IMR-90 (cell line): ENCODE measurements at regions not wholly inside any gene's neighbourhood (a gene's known extent, or its start where the extent isn't known, plus 50 kb on each side); places are given as distances from the start of the nearest gene placed in this dataset.

Experiments
- ATAC-seq: fragments of 200-7000 bp; cut with Tn5 transposase; 2 replicates; pipeline ENCODE4 v1.9.1; 2020; ENCODE audit warnings: low read depth, mild to moderate bottlenecking, moderate library complexity
- BruUV-seq: library from RNA; stranded (reverse); fragments of 400-500 nt; replicated peaks from 2 replicates; lab custom pipeline; 2021; lab: Mats Ljungman, UMichigan
- CTCF ChIA-PET: fragments of 300-600 bp; formaldehyde crosslinking; extraction: SDS; loops from one replicate; lab custom pipeline; 2021; ENCODE audit warnings: antibody characterized with exemption; lab: Yijun Ruan, JAX
- POLR2A ChIA-PET: fragments of 300-600 bp; sonication (Branson Sonifier 250); formaldehyde crosslinking; loops from one replicate; lab custom pipeline; 2022; ENCODE audit warnings: antibody characterized with exemption; ENCODE audit not compliant: unreplicated experiment; lab: Charles Lee
- DNase-seq: peaks from one replicate; pipeline ENCODE4 v3.0.0; 2013
- H2AFZ ChIP-seq: replicated peaks from 2 replicates; pipeline ENCODE3; 2013; ENCODE audit warnings: low read length, mild to moderate bottlenecking; ENCODE audit not compliant: poor library complexity
- H2AK5ac ChIP-seq: 2 replicates; pipeline ENCODE4 v1.6.1; 2013; ENCODE audit warnings: low read depth, low read length, inconsistent platforms
- H2AK9ac ChIP-seq: replicated peaks from 2 replicates; pipeline ENCODE3; 2013; ENCODE audit warnings: mild to moderate bottlenecking, low read depth, low read length, moderate library complexity; ENCODE audit not compliant: poor library complexity
- H2BK120ac ChIP-seq: 2 replicates; pipeline ENCODE4 v1.6.1; 2013; ENCODE audit warnings: low read depth, low read length, inconsistent platforms
- H2BK15ac ChIP-seq: 3 replicates; pipeline ENCODE4 v1.6.1; 2013; ENCODE audit warnings: low read depth, low read length, inconsistent platforms
- H2BK20ac ChIP-seq: 2 replicates; pipeline ENCODE4 v1.6.1; 2013; ENCODE audit warnings: low read depth, mild to moderate bottlenecking, inconsistent platforms, low read length, moderate library complexity
- H2BK5ac ChIP-seq: 2 replicates; pipeline ENCODE4 v1.6.1; 2013; ENCODE audit warnings: mild to moderate bottlenecking, low read depth, low read length, inconsistent platforms; ENCODE audit not compliant: poor library complexity, severe bottlenecking
- H3K14ac ChIP-seq: replicated peaks from 2 replicates; pipeline ENCODE4 v1.6.1; 2013; ENCODE audit warnings: low read depth, low read length, inconsistent platforms
- H3K18ac ChIP-seq: 2 replicates; pipeline ENCODE4 v1.6.1; 2013; ENCODE audit warnings: low read depth, low read length, control low read depth
- H3K23ac ChIP-seq: 2 replicates; pipeline ENCODE4 v1.6.1; 2013; ENCODE audit warnings: low read depth, low read length, inconsistent platforms
- H3K27ac ChIP-seq: 2 replicates; pipeline ENCODE4 v1.5.1; 2013; ENCODE audit warnings: mild to moderate bottlenecking, control low read depth, low read length; ENCODE audit not compliant: insufficient read depth
- H3K27me3 ChIP-seq: 2 replicates; pipeline ENCODE4 v1.6.1; 2013; ENCODE audit warnings: low read length; ENCODE audit not compliant: control insufficient read depth, insufficient read depth
- H3K36me3 ChIP-seq: 2 replicates; pipeline ENCODE4 v1.6.1; 2013; ENCODE audit warnings: low read length, mixed read lengths; ENCODE audit not compliant: control insufficient read depth, insufficient read depth
- H3K4ac ChIP-seq: 2 replicates; pipeline ENCODE4 v1.6.1; 2013; ENCODE audit warnings: low read depth, low read length, inconsistent platforms
- H3K4me1 ChIP-seq: 2 replicates; pipeline ENCODE4 v1.6.1; 2013; ENCODE audit warnings: low read length, mixed read lengths; ENCODE audit not compliant: control insufficient read depth, insufficient read depth
- H3K4me2 ChIP-seq: 2 replicates; pipeline ENCODE4 v1.6.1; 2013; ENCODE audit warnings: low read depth, mild to moderate bottlenecking, control low read depth, low read length, moderate library complexity
- H3K4me3 ChIP-seq: 2 replicates; pipeline ENCODE4 v1.5.1; 2013; ENCODE audit warnings: low read depth, mild to moderate bottlenecking, control low read depth, low read length, moderate library complexity; ENCODE audit not compliant: insufficient read depth
- H3K56ac ChIP-seq: 2 replicates; pipeline ENCODE4 v1.6.1; 2013; ENCODE audit warnings: low read length, inconsistent platforms; ENCODE audit not compliant: insufficient read depth; ENCODE audit errors: extremely low read depth
- H3K79me1 ChIP-seq, 2 experiments: 2 replicates each; pipeline ENCODE4 v1.6.1; 2013; ENCODE audit warnings: low read length in 2 of 2, inconsistent platforms in 1 of 2, low read depth in 1 of 2
- H3K9ac ChIP-seq: 2 replicates; pipeline ENCODE4 v1.6.1; 2013; ENCODE audit warnings: low read depth, low read length, control low read depth
- H3K9me1 ChIP-seq: 2 replicates; pipeline ENCODE4 v1.6.1; 2013; ENCODE audit warnings: low read length, inconsistent platforms; ENCODE audit not compliant: insufficient read depth
- H3K9me3 ChIP-seq: 2 replicates; pipeline ENCODE4 v1.6.1; 2013; ENCODE audit warnings: low read length; ENCODE audit not compliant: control insufficient read depth, insufficient read depth
- H4K20me1 ChIP-seq: 2 replicates; pipeline ENCODE4 v1.6.1; 2013; ENCODE audit warnings: low read length, inconsistent platforms; ENCODE audit not compliant: insufficient read depth
- H4K5ac ChIP-seq: 2 replicates; pipeline ENCODE4 v1.6.1; 2013; ENCODE audit warnings: mild to moderate bottlenecking, low read depth, low read length, control low read depth
- H4K8ac ChIP-seq, 2 experiments: 2 replicates each; pipeline ENCODE4 v1.6.1; 2013; ENCODE audit warnings: low read depth in 2 of 2, low read length in 2 of 2, control low read depth in 1 of 2, inconsistent platforms in 1 of 2
- H4K91ac ChIP-seq: 2 replicates; pipeline ENCODE4 v1.6.1; 2013; ENCODE audit warnings: low read depth, low read length, inconsistent platforms; ENCODE audit not compliant: insufficient read depth
- CEBPB ChIP-seq: IDR thresholded peaks from 2 replicates; pipeline ENCODE4 v1.6.1; 2012; ENCODE audit warnings: low read depth, low read length, improper control_type of control experiment
- CTCF ChIP-seq: conservative IDR thresholded peaks from 2 replicates; pipeline ENCODE4 v1.5.1; 2012; ENCODE audit warnings: mild to moderate bottlenecking, low read depth, low read length, improper control_type of control experiment
- FOS ChIP-seq: fragments of 150-350 bp; IDR thresholded peaks from 2 replicates; pipeline ENCODE4 v1.6.1; 2016; ENCODE audit warnings: low read depth, low read length
- MXI1 ChIP-seq: IDR thresholded peaks from 2 replicates; pipeline ENCODE4 v1.6.1; 2012; ENCODE audit warnings: low read depth, mild to moderate bottlenecking, low read length, moderate library complexity, borderline replicate concordance
- POLR2A ChIP-seq: IDR thresholded peaks from 2 replicates; pipeline ENCODE4 v1.6.1; 2012; ENCODE audit warnings: mild to moderate bottlenecking, low read depth, low read length
- RAD21 ChIP-seq: IDR thresholded peaks from 2 replicates; pipeline ENCODE4 v1.6.1; 2012; ENCODE audit warnings: low read length, improper control_type of control experiment
- SMC3 ChIP-seq: fragments of 150-350 bp; IDR thresholded peaks from 2 replicates; pipeline ENCODE4 v1.6.1; 2016; ENCODE audit warnings: low read depth, mild to moderate bottlenecking, antibody characterized with exemption, low read length, moderate library complexity
- USF2 ChIP-seq: fragments of 150-350 bp; IDR thresholded peaks from 2 replicates; pipeline ENCODE4 v1.6.1; 2017; ENCODE audit warnings: mild to moderate bottlenecking, antibody characterized with exemption, low read length, low read depth
- WGBS, 2 experiments: methylation state at CpG; one replicate each; pipeline versions ENCODE4 v1.1.5 to v1.1.7; 2013; ENCODE audit warnings: missing lambda C conversion rate in 2 of 2; ENCODE audit not compliant: insufficient read length in 1 of 2; ENCODE audit errors: extremely low coverage in 2 of 2; 5-methylcytosine and 5-hydroxymethylcytosine counted together
- dilution Hi-C: fragments of 300-500 bp; cut with HindIII; formaldehyde crosslinking; loops from one replicate; pipeline ENCODE4 v1.14.3; 2018; ENCODE audit warnings: low sequenced_read_pairs; ENCODE audit not compliant: unreplicated experiment
- in situ Hi-C: fragments of 300-500 bp; cut with MboI; formaldehyde crosslinking; loops from 3 replicates; pipeline ENCODE4 v1.14.3; 2019; ENCODE audit warnings: low sequenced_read_pairs, inconsistent platforms, mixed read lengths
- intact Hi-C: fragments of 100-400 bp; cut with micrococcal nuclease; formaldehyde crosslinking; loops from 2 replicates; pipeline ENCODE4 v1.10.0; 2022
- TF ChIP-seq, protein P1 (sequence below): fragments of 150-350 bp; IDR thresholded peaks from 2 replicates; pipeline ENCODE4 v1.6.1; 2016; ENCODE audit warnings: low read depth, mild to moderate bottlenecking, low read length, moderate library complexity, borderline replicate concordance

GRCh38 chr5:3661755-3662296 lies 66.2 kb downstream of the IRX1 start:
- H4K5ac ChIP-seq, result no peak overlapping the region
- H3K9me1 ChIP-seq, result no peaks in the 10 kb centered on the region
- no peaks in the 10 kb centered on the region for H3K79me1 ChIP-seq
- H4K20me1 ChIP-seq, result no peaks in the 10 kb centered on the region
- H2AK5ac ChIP-seq, result no peak overlapping the region
- no peak overlapping the region for H2AK9ac ChIP-seq
- H3K4me2 ChIP-seq, result no peak overlapping the region
- no peak overlapping the region for H4K91ac ChIP-seq
- no peaks in the 10 kb centered on the region for H3K36me3 ChIP-seq
- no peak overlapping the region for H4K8ac ChIP-seq
- ChIA-PET POLR2A (interaction anchor here (0.7 kb wide), 1 partner anchor 12 kb away, joined by 3 read pairs; no protein-coding TSS in a partner anchor), CTCF (no interaction called here)
- no peak for DNase-seq
- H2BK5ac ChIP-seq, result no peak overlapping the region
- H2BK20ac ChIP-seq, result no peak overlapping the region
- no peaks in the 10 kb centered on the region for H3K4me1 ChIP-seq
- H3K4ac ChIP-seq, result no peak overlapping the region
- H3K4me3 ChIP-seq, result no peak overlapping the region
- dilution Hi-C loops (no loop called here), in situ Hi-C loops (no loop called here), intact Hi-C loops (no loop called here)
- no CpG with 5 or more reads among the region's 4 CpGs for WGBS, 2 experiments
- H2BK120ac ChIP-seq, result no peak overlapping the region
- no peak overlapping the region for H3K56ac ChIP-seq
- H3K9me3 ChIP-seq, result peaks cover 23% of the 10 kb centered on the region
- H3K27ac ChIP-seq, result no peak overlapping the region
- H3K23ac ChIP-seq, result no peak overlapping the region
- H3K27me3 ChIP-seq, result no peaks in the 10 kb centered on the region
- no peak overlapping the region for H3K9ac ChIP-seq
- no peak for TF ChIP-seq USF2
- TF ChIP-seq SMC3, result no peak
- TF ChIP-seq FOS, result no peak
- TF ChIP-seq RAD21, result no peak
- no peak for TF ChIP-seq CTCF
- TF ChIP-seq CEBPB, result no peak
- TF ChIP-seq, protein P1, sequence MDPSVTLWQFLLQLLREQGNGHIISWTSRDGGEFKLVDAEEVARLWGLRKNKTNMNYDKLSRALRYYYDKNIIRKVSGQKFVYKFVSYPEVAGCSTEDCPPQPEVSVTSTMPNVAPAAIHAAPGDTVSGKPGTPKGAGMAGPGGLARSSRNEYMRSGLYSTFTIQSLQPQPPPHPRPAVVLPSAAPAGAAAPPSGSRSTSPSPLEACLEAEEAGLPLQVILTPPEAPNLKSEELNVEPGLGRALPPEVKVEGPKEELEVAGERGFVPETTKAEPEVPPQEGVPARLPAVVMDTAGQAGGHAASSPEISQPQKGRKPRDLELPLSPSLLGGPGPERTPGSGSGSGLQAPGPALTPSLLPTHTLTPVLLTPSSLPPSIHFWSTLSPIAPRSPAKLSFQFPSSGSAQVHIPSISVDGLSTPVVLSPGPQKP, result no peak
- TF ChIP-seq POLR2A, result no peak
- TF ChIP-seq MXI1, result no peak
- no TSS peak for BruUV-seq
- H3K18ac ChIP-seq, result no peak overlapping the region
- no peak for ATAC-seq
- H2BK15ac ChIP-seq, result no peak overlapping the region
- no peak overlapping the region for H3K14ac ChIP-seq
- no peak overlapping the region for H2AFZ ChIP-seq
